NT2/D1 (cell line): ENCODE measurements at regions not wholly inside any gene's neighbourhood (a gene's known extent, or its start where the extent isn't known, plus 50 kb on each side); places are given as distances from the start of the nearest gene placed in this dataset.
A peak's percentile ranks its signal among the peaks of the same experiment; 100 is the strongest.

Experiments used
- DNase-seq: peaks from one replicate; pipeline ENCODE4 v3.0.0-alpha.2; 2011; ENCODE audit warnings: low read depth, low spot score
- H3K27me3 ChIP-seq: 2 replicates; pipeline ENCODE4 v1.6.0; 2011; ENCODE audit warnings: mild to moderate bottlenecking; ENCODE audit not compliant: insufficient read length, insufficient read depth
- H3K36me3 ChIP-seq: 2 replicates; pipeline ENCODE4 v1.6.1; 2011; ENCODE audit warnings: mild to moderate bottlenecking, low read length, mixed read lengths; ENCODE audit not compliant: insufficient read depth, insufficient read length
- H3K4me1 ChIP-seq: 2 replicates; pipeline ENCODE4 v1.5.1; 2011; ENCODE audit not compliant: insufficient read depth, insufficient read length
- H3K4me3 ChIP-seq: 2 replicates; pipeline ENCODE4 v1.5.1; 2011; ENCODE audit warnings: low read depth; ENCODE audit not compliant: insufficient read length
- H3K9ac ChIP-seq: 2 replicates; pipeline ENCODE4 v1.6.0; 2011; ENCODE audit warnings: low read depth; ENCODE audit not compliant: insufficient read length
- H3K9me3 ChIP-seq: 2 replicates; pipeline ENCODE4 v1.5.1; 2011; ENCODE audit warnings: mild to moderate bottlenecking, low read length; ENCODE audit not compliant: insufficient read depth
- SUZ12 ChIP-seq: IDR thresholded peaks from 2 replicates; pipeline ENCODE4 v1.6.1; 2011; ENCODE audit not compliant: insufficient read length, insufficient read depth; ENCODE audit errors: extremely low read depth
- YY1 ChIP-seq: IDR thresholded peaks from 2 replicates; pipeline ENCODE4 v1.6.1; 2011; ENCODE audit not compliant: insufficient read length, insufficient read depth
- ZNF274 ChIP-seq: IDR thresholded peaks from 2 replicates; pipeline ENCODE4 v1.6.1; 2011; ENCODE audit warnings: mild to moderate bottlenecking, low read depth, low read length

GRCh38 chr3:67821135-67821534 lies 166.7 kb upstream of the SUCLG2 start:
- Histone ChIP-seq H3K4me1 (no peaks in the 10 kb centered on the region), H3K9me3 (no peaks in the 10 kb centered on the region), H3K27me3 (no peaks in the 10 kb centered on the region), H3K9ac (no peak overlapping the region), H3K36me3 (no peaks in the 10 kb centered on the region), H3K4me3 (no peak overlapping the region)
- no peak for DNase-seq
- no peak for TF ChIP-seq SUZ12

GRCh38 chr3:67819447-67819846 lies 165.0 kb upstream of the SUCLG2 start:
- peak; percentile 13 for DNase-seq
- Histone ChIP-seq H3K36me3 (no peaks in the 10 kb centered on the region), H3K27me3 (no peaks in the 10 kb centered on the region), H3K9ac (no peak overlapping the region), H3K4me1 (no peaks in the 10 kb centered on the region), H3K4me3 (no peak overlapping the region), H3K9me3 (no peaks in the 10 kb centered on the region)
- no peak for TF ChIP-seq YY1
- TF ChIP-seq ZNF274: no peak
- TF ChIP-seq SUZ12: no peak

GRCh38 chr3:67809370-67809935 lies 155.0 kb upstream of the SUCLG2 start:
- no peak for DNase-seq
- H3K9me3 ChIP-seq: no peaks in the 10 kb centered on the region
- H3K27me3 ChIP-seq: no peaks in the 10 kb centered on the region
- no peaks in the 10 kb centered on the region for H3K36me3 ChIP-seq
- no peak overlapping the region for H3K9ac ChIP-seq
- no peaks in the 10 kb centered on the region for H3K4me1 ChIP-seq
- H3K4me3 ChIP-seq: no peak overlapping the region
- no peak for TF ChIP-seq YY1
- TF ChIP-seq ZNF274: no peak
- TF ChIP-seq SUZ12: no peak

GRCh38 chr3:67808906-67809305 lies 154.5 kb upstream of the SUCLG2 start:
- Histone ChIP-seq H3K4me3 (no peak overlapping the region), H3K36me3 (no peaks in the 10 kb centered on the region), H3K4me1 (no peaks in the 10 kb centered on the region), H3K9me3 (no peaks in the 10 kb centered on the region), H3K27me3 (no peaks in the 10 kb centered on the region), H3K9ac (no peak overlapping the region)
- TF ChIP-seq SUZ12 (no peak), ZNF274 (no peak), YY1 (no peak)
- DNase-seq: no peak

- TF ChIP-seq ZNF274 (no peak), YY1 (no peak), SUZ12 (no peak)
- Histone ChIP-seq H3K9ac (no peak overlapping the region), H3K36me3 (no peaks in the 10 kb centered on the region), H3K9me3 (no peaks in the 10 kb centered on the region; the same call in 1 of the 2 replicates), H3K4me1 (no peaks in the 10 kb centered on the region), H3K4me3 (no peak overlapping the region), H3K27me3 (no peaks in the 10 kb centered on the region)
- no peak for DNase-seq
Observed at GRCh38 chr3:67804578-67804977, 150.2 kb upstream of the SUCLG2 start.

GRCh38 chr3:67804089-67804488 lies 149.7 kb upstream of the SUCLG2 start:
- Histone ChIP-seq H3K9me3 (no peaks in the 10 kb centered on the region; the same call in 1 of the 2 replicates), H3K27me3 (no peaks in the 10 kb centered on the region), H3K4me3 (no peak overlapping the region), H3K36me3 (no peaks in the 10 kb centered on the region), H3K9ac (no peak overlapping the region), H3K4me1 (no peaks in the 10 kb centered on the region)
- no peak for DNase-seq
- TF ChIP-seq ZNF274: no peak

- no peaks in the 10 kb centered on the region for H3K4me1 ChIP-seq
- no peak for DNase-seq
Observed at GRCh38 chr3:67798412-67798811, 144.0 kb upstream of the SUCLG2 start.

GRCh38 chr3:67791620-67792019 lies 137.2 kb upstream of the SUCLG2 start:
- no peak overlapping the region for H3K4me3 ChIP-seq
- no peaks in the 10 kb centered on the region for H3K36me3 ChIP-seq
- no peak for DNase-seq
- H3K4me1 ChIP-seq: no peaks in the 10 kb centered on the region
- H3K9ac ChIP-seq: no peak overlapping the region
- no peaks in the 10 kb centered on the region for H3K27me3 ChIP-seq
- no peak for TF ChIP-seq SUZ12
- TF ChIP-seq YY1: no peak
- TF ChIP-seq ZNF274: no peak
- H3K9me3 ChIP-seq: no peaks in the 10 kb centered on the region

More at GRCh38 chr3:67798412-67798811, 144.0 kb upstream of the SUCLG2 start:
- Histone ChIP-seq H3K36me3 (no peaks in the 10 kb centered on the region), H3K9me3 (no peaks in the 10 kb centered on the region; the same call in 1 of the 2 replicates), H3K4me3 (no peak overlapping the region), H3K27me3 (no peaks in the 10 kb centered on the region), H3K9ac (no peak overlapping the region)
- TF ChIP-seq SUZ12 (no peak), YY1 (no peak), ZNF274 (no peak)
